K562 (cell line): ENCODE measurements at regions not wholly inside any gene's neighbourhood (a gene's known extent, or its start where the extent isn't known, plus 50 kb on each side); places are given as distances from the start of the nearest gene placed in this dataset.

Source experiments
- CEBPZ ChIP-seq: fragments of 150-350 bp; IDR thresholded peaks from 2 replicates; pipeline ENCODE4 v1.6.1; 2014; ENCODE audit warnings: low read depth, mild to moderate bottlenecking, low read length, borderline replicate concordance
- CTBP1 ChIP-seq: fragments of 450-650 bp; IDR thresholded peaks from 2 replicates; pipeline ENCODE4 v1.6.1; 2016; ENCODE audit warnings: borderline replicate concordance
- CTCF ChIP-seq, 3 experiments: IDR thresholded peaks in 2 of 3; conservative IDR thresholded peaks in 1 of 3; 2 replicates each; pipeline ENCODE4 v1.5.1; 2011 to 2012; ENCODE audit warnings: low read length in 3 of 3, mild to moderate bottlenecking in 3 of 3, control low read depth in 2 of 3, improper control_type of control experiment in 1 of 3, inconsistent platforms in 1 of 3, low read depth in 1 of 3, mixed read lengths in 1 of 3, moderate library complexity in 1 of 3; ENCODE audit not compliant: insufficient read depth in 2 of 3
- EP300 ChIP-seq: IDR thresholded peaks from 2 replicates; pipeline ENCODE4 v1.6.1; 2012; ENCODE audit warnings: low read length, improper control_type of control experiment
- EZH2 ChIP-seq: IDR thresholded peaks from 2 replicates; pipeline ENCODE4 v1.6.1; 2012; ENCODE audit warnings: low read depth, mild to moderate bottlenecking, inconsistent platforms, low read length, borderline replicate concordance
- GABPA ChIP-seq: fragments of 200-800 bp; sonication (Bioruptor generic); conservative IDR thresholded peaks from 2 replicates; pipeline ENCODE4 v1.6.1; 2016; ENCODE audit warnings: low read depth, missing genetic modification characterization, missing compliant biosample characterization
- HCFC1 ChIP-seq: IDR thresholded peaks from 2 replicates; pipeline ENCODE4 v1.6.1; 2012; ENCODE audit warnings: low read depth, low read length, improper control_type of control experiment
- KAT7 ChIP-seq: sonication (generic); formaldehyde crosslinking; IDR thresholded peaks from 2 replicates; pipeline ENCODE4 v1.8.0; 2022; ENCODE audit warnings: missing genetic modification reagents, mild to moderate bottlenecking, borderline replicate concordance
- RNF2 ChIP-seq: sonication (generic); IDR thresholded peaks from 2 replicates; pipeline ENCODE4 v1.6.1; 2016
- TAF15 ChIP-seq: fragments of 200-400 bp; formaldehyde crosslinking; IDR thresholded peaks from 2 replicates; pipeline ENCODE4 v1.6.1; 2017; ENCODE audit warnings: mild to moderate bottlenecking, low read depth, low read length, moderate library complexity
- TF ChIP-seq, protein P1 (sequence below), 2 experiments: fragments of 450-650 bp; formaldehyde crosslinking in 1 of 2; IDR thresholded peaks; 2 replicates each; pipeline versions ENCODE4 v1.4.0 to v1.6.1; 2014 to 2020; ENCODE audit warnings: mild to moderate bottlenecking in 2 of 2, borderline replicate concordance in 1 of 2, low read depth in 1 of 2

DNA sequence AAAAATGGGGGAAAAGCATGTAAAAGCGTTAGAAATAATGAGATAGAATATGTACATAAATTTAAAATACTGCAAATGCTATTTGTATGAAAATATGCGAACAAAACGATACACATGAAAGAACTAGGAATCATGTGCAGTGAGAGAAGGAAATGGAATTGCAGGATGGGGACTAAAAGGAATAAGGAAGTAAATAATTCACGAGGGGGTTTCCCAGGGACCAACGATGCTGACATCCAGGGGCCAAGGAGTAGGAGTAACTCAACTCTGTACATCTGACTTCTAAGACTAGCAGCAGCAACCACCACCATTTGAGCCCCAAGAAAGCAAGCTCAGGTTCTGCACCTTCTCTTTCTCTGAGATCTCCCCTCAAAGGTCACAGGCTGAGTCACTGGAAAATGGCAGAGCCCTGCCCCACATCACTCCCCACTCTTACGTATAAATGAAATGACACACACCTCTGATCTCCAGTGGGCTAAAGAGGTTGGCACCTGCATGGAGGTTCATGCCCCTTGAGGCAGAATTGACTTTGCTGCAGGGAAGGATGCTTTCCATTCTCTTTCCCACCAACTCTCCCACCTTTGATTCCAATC, 100.0 kb upstream of the DLG1 start:
- no peak for TF ChIP-seq TAF15
- TF ChIP-seq, protein P1, sequence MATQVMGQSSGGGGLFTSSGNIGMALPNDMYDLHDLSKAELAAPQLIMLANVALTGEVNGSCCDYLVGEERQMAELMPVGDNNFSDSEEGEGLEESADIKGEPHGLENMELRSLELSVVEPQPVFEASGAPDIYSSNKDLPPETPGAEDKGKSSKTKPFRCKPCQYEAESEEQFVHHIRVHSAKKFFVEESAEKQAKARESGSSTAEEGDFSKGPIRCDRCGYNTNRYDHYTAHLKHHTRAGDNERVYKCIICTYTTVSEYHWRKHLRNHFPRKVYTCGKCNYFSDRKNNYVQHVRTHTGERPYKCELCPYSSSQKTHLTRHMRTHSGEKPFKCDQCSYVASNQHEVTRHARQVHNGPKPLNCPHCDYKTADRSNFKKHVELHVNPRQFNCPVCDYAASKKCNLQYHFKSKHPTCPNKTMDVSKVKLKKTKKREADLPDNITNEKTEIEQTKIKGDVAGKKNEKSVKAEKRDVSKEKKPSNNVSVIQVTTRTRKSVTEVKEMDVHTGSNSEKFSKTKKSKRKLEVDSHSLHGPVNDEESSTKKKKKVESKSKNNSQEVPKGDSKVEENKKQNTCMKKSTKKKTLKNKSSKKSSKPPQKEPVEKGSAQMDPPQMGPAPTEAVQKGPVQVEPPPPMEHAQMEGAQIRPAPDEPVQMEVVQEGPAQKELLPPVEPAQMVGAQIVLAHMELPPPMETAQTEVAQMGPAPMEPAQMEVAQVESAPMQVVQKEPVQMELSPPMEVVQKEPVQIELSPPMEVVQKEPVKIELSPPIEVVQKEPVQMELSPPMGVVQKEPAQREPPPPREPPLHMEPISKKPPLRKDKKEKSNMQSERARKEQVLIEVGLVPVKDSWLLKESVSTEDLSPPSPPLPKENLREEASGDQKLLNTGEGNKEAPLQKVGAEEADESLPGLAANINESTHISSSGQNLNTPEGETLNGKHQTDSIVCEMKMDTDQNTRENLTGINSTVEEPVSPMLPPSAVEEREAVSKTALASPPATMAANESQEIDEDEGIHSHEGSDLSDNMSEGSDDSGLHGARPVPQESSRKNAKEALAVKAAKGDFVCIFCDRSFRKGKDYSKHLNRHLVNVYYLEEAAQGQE (IDR thresholded peaks at IDR 0.05; ENCODE audit: borderline replicate concordance) = no peak
- TF ChIP-seq, protein P1 (CRISPR knock-in tag; IDR thresholded peaks at IDR 0.05; ENCODE audit: low read depth) = no peak
- TF ChIP-seq KAT7 (CRISPR knock-in tag) = no peak
- no peak for TF ChIP-seq CEBPZ
- no peak for TF ChIP-seq GABPA
- TF ChIP-seq RNF2 = no peak
- TF ChIP-seq CTCF (IDR thresholded peaks at IDR 0.05 in 2 of 3, conservative IDR thresholded peaks at IDR 0.05 in 1 of 3; ENCODE audit: insufficient read depth in 2 of 3, low read depth in 1 of 3, low read length in 3 of 3) = no peak
- no peak for TF ChIP-seq EZH2
- no peak for TF ChIP-seq CTBP1
- TF ChIP-seq HCFC1 = no peak
- no peak for TF ChIP-seq EP300
